Stimulated activated memory B cell treated with anti-CD40 and anti-IgM and Interleukin-4, amounts not matched to agents 10 μg/mL and 1 μg/mL and 100 μg/mL, for 72 hours (primary cell): ENCODE measurements at regions not wholly inside any gene's neighbourhood (a gene's known extent, or its start where the extent isn't known, plus 50 kb on each side); places are given as distances from the start of the nearest gene placed in this dataset.

Experiments used
- ATAC-seq: fragments of 150-1000 bp; cut with Tn5 transposase; 2 replicates; pipeline ENCODE4 v1.10.0; 2021
- H3K27ac Mint-ChIP-seq: one replicate; pipeline ENCODE4 v1.8.0; 2022; ENCODE audit warnings: mild to moderate bottlenecking, mixed read lengths
- H3K27me3 Mint-ChIP-seq: one replicate; pipeline ENCODE4 v1.8.0; 2022; ENCODE audit warnings: mixed read lengths
- H3K36me3 Mint-ChIP-seq: one replicate; pipeline ENCODE4 v1.8.0; 2022; ENCODE audit warnings: mixed read lengths
- H3K4me1 Mint-ChIP-seq: one replicate; pipeline ENCODE4 v1.8.0; 2022; ENCODE audit warnings: mixed read lengths
- H3K4me3 Mint-ChIP-seq: one replicate; pipeline ENCODE4 v1.8.0; 2022; ENCODE audit warnings: mild to moderate bottlenecking, moderate library complexity, mixed read lengths
- H3K9me3 Mint-ChIP-seq: one replicate; pipeline ENCODE4 v1.8.0; 2022; ENCODE audit warnings: mixed read lengths

- no peak for ATAC-seq
- no peaks in the 10 kb centered on the region for H3K4me1 Mint-ChIP-seq
- H3K36me3 Mint-ChIP-seq: no peaks in the 10 kb centered on the region
Observed at GRCh38 chr1:184260382-184260781, 126.4 kb upstream of the C1orf21 start.

GRCh38 chr1:184262109-184262508, 124.7 kb upstream of the C1orf21 start:
- Mint-ChIP-seq H3K36me3 (no peaks in the 10 kb centered on the region), H3K4me1 (no peaks in the 10 kb centered on the region), H3K9me3 (no peaks in the 10 kb centered on the region), H3K27ac (no peak overlapping the region), H3K4me3 (no peak overlapping the region), H3K27me3 (no peaks in the 10 kb centered on the region)
- ATAC-seq: no peak

More at GRCh38 chr1:184260382-184260781, 126.4 kb upstream of the C1orf21 start:
- Mint-ChIP-seq H3K27ac (no peak overlapping the region), H3K4me3 (no peak overlapping the region), H3K9me3 (peaks cover 3% of the 10 kb centered on the region), H3K27me3 (no peaks in the 10 kb centered on the region)

GRCh38 chr1:184267747-184268146, 119.1 kb upstream of the C1orf21 start:
- Mint-ChIP-seq H3K4me1 (no peaks in the 10 kb centered on the region), H3K27ac (no peak overlapping the region), H3K27me3 (no peaks in the 10 kb centered on the region), H3K36me3 (no peaks in the 10 kb centered on the region), H3K4me3 (no peak overlapping the region), H3K9me3 (no peaks in the 10 kb centered on the region)
- ATAC-seq: no peak

GRCh38 chr1:184270556-184270955, 116.3 kb upstream of the C1orf21 start:
- H3K4me1 Mint-ChIP-seq: no peaks in the 10 kb centered on the region
- no peaks in the 10 kb centered on the region for H3K27me3 Mint-ChIP-seq
- ATAC-seq: no peak
- H3K4me3 Mint-ChIP-seq: no peak overlapping the region
- no peak overlapping the region for H3K27ac Mint-ChIP-seq
- H3K36me3 Mint-ChIP-seq: no peaks in the 10 kb centered on the region
- peaks cover 3% of the 10 kb centered on the region for H3K9me3 Mint-ChIP-seq

- no peak for ATAC-seq
- Mint-ChIP-seq H3K27me3 (no peaks in the 10 kb centered on the region), H3K36me3 (no peaks in the 10 kb centered on the region), H3K4me1 (no peaks in the 10 kb centered on the region), H3K27ac (no peak overlapping the region), H3K9me3 (peaks cover 3% of the 10 kb centered on the region), H3K4me3 (no peak overlapping the region)
Observed at GRCh38 chr1:184272175-184272866, 114.5 kb upstream of the C1orf21 start.

- H3K27ac Mint-ChIP-seq: no peak overlapping the region
- H3K4me1 Mint-ChIP-seq: no peaks in the 10 kb centered on the region
- H3K27me3 Mint-ChIP-seq: peaks cover 12% of the 10 kb centered on the region
- H3K4me3 Mint-ChIP-seq: no peak overlapping the region
- no peak for ATAC-seq
- no peaks in the 10 kb centered on the region for H3K36me3 Mint-ChIP-seq
- peaks cover 3% of the 10 kb centered on the region for H3K9me3 Mint-ChIP-seq
Observed at GRCh38 chr1:184276416-184276815, 110.4 kb upstream of the C1orf21 start.

- Mint-ChIP-seq H3K4me3 (no peak overlapping the region), H3K9me3 (no peaks in the 10 kb centered on the region), H3K36me3 (no peaks in the 10 kb centered on the region), H3K27ac (no peak overlapping the region), H3K27me3 (peaks cover 12% of the 10 kb centered on the region), H3K4me1 (no peaks in the 10 kb centered on the region)
- ATAC-seq: no peak
Observed at GRCh38 chr1:184279911-184280458, 106.8 kb upstream of the C1orf21 start.

- no peaks in the 10 kb centered on the region for H3K4me1 Mint-ChIP-seq
- no peak overlapping the region for H3K4me3 Mint-ChIP-seq
- no peak overlapping the region for H3K27ac Mint-ChIP-seq
- no peaks in the 10 kb centered on the region for H3K9me3 Mint-ChIP-seq
- H3K36me3 Mint-ChIP-seq: no peaks in the 10 kb centered on the region
- ATAC-seq: no peak
- peaks cover 12% of the 10 kb centered on the region for H3K27me3 Mint-ChIP-seq
Observed at GRCh38 chr1:184283999-184284398, 102.8 kb upstream of the C1orf21 start.

GRCh38 chr1:184284900-184285299, 101.9 kb upstream of the C1orf21 start:
- H3K9me3 Mint-ChIP-seq: no peaks in the 10 kb centered on the region
- peaks cover 4% of the 10 kb centered on the region for H3K27me3 Mint-ChIP-seq
- no peak overlapping the region for H3K4me3 Mint-ChIP-seq
- H3K27ac Mint-ChIP-seq: no peak overlapping the region
- no peak for ATAC-seq
- no peaks in the 10 kb centered on the region for H3K36me3 Mint-ChIP-seq
- no peaks in the 10 kb centered on the region for H3K4me1 Mint-ChIP-seq

GRCh38 chr1:184285401-184286087, 101.3 kb upstream of the C1orf21 start:
- Mint-ChIP-seq H3K27ac (no peak overlapping the region), H3K4me1 (no peaks in the 10 kb centered on the region), H3K36me3 (no peaks in the 10 kb centered on the region), H3K27me3 (no peaks in the 10 kb centered on the region), H3K4me3 (no peak overlapping the region), H3K9me3 (no peaks in the 10 kb centered on the region)
- no peak for ATAC-seq

GRCh38 chr1:184287001-184287400, 99.8 kb upstream of the C1orf21 start:
- H3K9me3 Mint-ChIP-seq: peaks cover 6% of the 10 kb centered on the region
- H3K4me1 Mint-ChIP-seq: no peaks in the 10 kb centered on the region
- no peaks in the 10 kb centered on the region for H3K36me3 Mint-ChIP-seq
- H3K4me3 Mint-ChIP-seq: no peak overlapping the region
- ATAC-seq: no peak
- H3K27me3 Mint-ChIP-seq: no peaks in the 10 kb centered on the region
- no peak overlapping the region for H3K27ac Mint-ChIP-seq

GRCh38 chr1:184289825-184290550, 96.8 kb upstream of the C1orf21 start:
- ATAC-seq: no peak
- Mint-ChIP-seq H3K36me3 (no peaks in the 10 kb centered on the region), H3K4me3 (no peak overlapping the region), H3K4me1 (no peaks in the 10 kb centered on the region), H3K27me3 (no peaks in the 10 kb centered on the region), H3K9me3 (peaks cover 10% of the 10 kb centered on the region), H3K27ac (no peak overlapping the region)

GRCh38 chr1:184291701-184292100, 95.1 kb upstream of the C1orf21 start:
- H3K27ac Mint-ChIP-seq: no peak overlapping the region
- no peaks in the 10 kb centered on the region for H3K4me1 Mint-ChIP-seq
- no peaks in the 10 kb centered on the region for H3K36me3 Mint-ChIP-seq
- no peak overlapping the region for H3K4me3 Mint-ChIP-seq
- H3K9me3 Mint-ChIP-seq: peaks cover 10% of the 10 kb centered on the region
- H3K27me3 Mint-ChIP-seq: no peaks in the 10 kb centered on the region
- no peak for ATAC-seq

GRCh38 chr1:184292101-184292500, 94.7 kb upstream of the C1orf21 start:
- H3K27ac Mint-ChIP-seq: no peak overlapping the region
- no peak for ATAC-seq
- no peak overlapping the region for H3K4me3 Mint-ChIP-seq
- H3K36me3 Mint-ChIP-seq: no peaks in the 10 kb centered on the region
- no peaks in the 10 kb centered on the region for H3K4me1 Mint-ChIP-seq
- peaks cover 10% of the 10 kb centered on the region for H3K9me3 Mint-ChIP-seq
- no peaks in the 10 kb centered on the region for H3K27me3 Mint-ChIP-seq

GRCh38 chr1:184294101-184294500, 92.7 kb upstream of the C1orf21 start:
- peaks cover 10% of the 10 kb centered on the region for H3K9me3 Mint-ChIP-seq
- no peaks in the 10 kb centered on the region for H3K4me1 Mint-ChIP-seq
- H3K36me3 Mint-ChIP-seq: no peaks in the 10 kb centered on the region
- no peaks in the 10 kb centered on the region for H3K27me3 Mint-ChIP-seq
- no peak for ATAC-seq
- H3K27ac Mint-ChIP-seq: no peak overlapping the region
- H3K4me3 Mint-ChIP-seq: no peak overlapping the region
